ENCODE measurements at regions not wholly inside any gene's neighbourhood (a gene's known extent, or its start where the extent isn't known, plus 50 kb on each side); places are given as distances from the start of the nearest gene placed in this dataset.

- Histone ChIP-seq H3K4me3 (ENCODE audit: low read depth in 1 of 2, low read length in 1 of 2) (no peak overlapping the region), H3K27ac (no peak overlapping the region)
- TF ChIP-seq CTCF (IDR thresholded peaks at IDR 0.05), result no peak
Observed at GRCh38 chr11:95404370-95404769, 173.4 kb upstream of the SESN3 start.

GRCh38 chr11:95398437-95399112 lies 167.6 kb upstream of the SESN3 start:
- no peak for TF ChIP-seq CTCF (IDR thresholded peaks at IDR 0.05)
- no peaks in the 10 kb centered on the region for H3K9me3 ChIP-seq
- H3K27ac ChIP-seq, result no peak overlapping the region
- H3K27me3 ChIP-seq, result no peaks in the 10 kb centered on the region
- H3K36me3 ChIP-seq, result no peaks in the 10 kb centered on the region
- H3K4me1 ChIP-seq (ENCODE audit: control insufficient read depth in 1 of 2, insufficient read depth in 1 of 2, low read depth in 1 of 2, low read length in 1 of 2), result no peaks in the 10 kb centered on the region
- H3K4me3 ChIP-seq (ENCODE audit: low read depth in 1 of 2, low read length in 1 of 2), result no peak overlapping the region

More at GRCh38 chr11:95404370-95404769, 173.4 kb upstream of the SESN3 start:
- Histone ChIP-seq H3K27me3 (no peaks in the 10 kb centered on the region), H3K9me3 (no peaks in the 10 kb centered on the region), H3K36me3 (no peaks in the 10 kb centered on the region), H3K4me1 (ENCODE audit: control insufficient read depth in 1 of 2, insufficient read depth in 1 of 2, low read depth in 1 of 2, low read length in 1 of 2) (no peaks in the 10 kb centered on the region)

- H3K4me3 ChIP-seq (ENCODE audit: low read depth in 1 of 2, low read length in 1 of 2), result no peak overlapping the region
- no peaks in the 10 kb centered on the region for H3K9me3 ChIP-seq
- H3K27me3 ChIP-seq, result no peaks in the 10 kb centered on the region
- H3K27ac ChIP-seq, result no peak overlapping the region
- no peaks in the 10 kb centered on the region for H3K4me1 ChIP-seq (ENCODE audit: control insufficient read depth in 1 of 2, insufficient read depth in 1 of 2, low read depth in 1 of 2, low read length in 1 of 2)
- no peak for TF ChIP-seq CTCF (IDR thresholded peaks at IDR 0.05)
- H3K36me3 ChIP-seq, result no peaks in the 10 kb centered on the region
Observed at GRCh38 chr11:95392644-95393043, 161.6 kb upstream of the SESN3 start.

GRCh38 chr11:95389427-95389826 lies 158.4 kb upstream of the SESN3 start:
- H3K4me1 ChIP-seq (ENCODE audit: control insufficient read depth in 1 of 2, insufficient read depth in 1 of 2, low read depth in 1 of 2, low read length in 1 of 2), result no peaks in the 10 kb centered on the region
- TF ChIP-seq CTCF (IDR thresholded peaks at IDR 0.05), result no peak
- no peaks in the 10 kb centered on the region for H3K27me3 ChIP-seq
- no peaks in the 10 kb centered on the region for H3K9me3 ChIP-seq
- H3K4me3 ChIP-seq (ENCODE audit: low read depth in 1 of 2, low read length in 1 of 2), result no peak overlapping the region
- H3K27ac ChIP-seq, result no peak overlapping the region
- no peaks in the 10 kb centered on the region for H3K36me3 ChIP-seq

GRCh38 chr11:95388086-95388485 lies 157.1 kb upstream of the SESN3 start:
- no peaks in the 10 kb centered on the region for H3K27me3 ChIP-seq
- no peak for TF ChIP-seq CTCF (IDR thresholded peaks at IDR 0.05)

More at GRCh38 chr11:95388086-95388485, 157.1 kb upstream of the SESN3 start:
- Histone ChIP-seq H3K36me3 (no peaks in the 10 kb centered on the region), H3K4me3 (ENCODE audit: low read depth in 1 of 2, low read length in 1 of 2) (no peak overlapping the region), H3K9me3 (no peaks in the 10 kb centered on the region), H3K4me1 (ENCODE audit: control insufficient read depth in 1 of 2, insufficient read depth in 1 of 2, low read depth in 1 of 2, low read length in 1 of 2) (no peaks in the 10 kb centered on the region), H3K27ac (no peak overlapping the region)
